ENCODE measurements at regions not wholly inside any gene's neighbourhood (a gene's known extent, or its start where the extent isn't known, plus 50 kb on each side); places are given as distances from the start of the nearest gene placed in this dataset.

DNA sequence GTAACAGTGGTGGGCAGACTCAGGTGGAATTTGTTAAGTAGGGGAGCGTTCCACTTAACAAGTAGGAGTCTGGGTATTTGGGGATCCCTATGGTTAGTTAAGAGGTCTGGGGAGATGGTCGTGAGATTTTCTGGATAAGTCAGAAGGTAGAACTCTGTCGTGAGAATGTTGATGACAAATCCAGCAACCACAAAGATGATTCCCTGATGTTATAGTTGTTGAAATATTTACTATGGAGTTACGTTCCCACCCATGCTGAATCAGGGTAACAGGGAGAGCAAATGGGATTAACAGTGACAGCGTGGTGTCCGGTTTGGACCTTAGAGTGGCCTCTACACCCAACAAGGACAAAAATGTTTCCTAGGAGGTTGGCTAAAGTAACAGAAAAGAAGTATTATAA, 110.8 kb downstream of the MFSD1 start (continued):
- TF ChIP-seq, protein P1, sequence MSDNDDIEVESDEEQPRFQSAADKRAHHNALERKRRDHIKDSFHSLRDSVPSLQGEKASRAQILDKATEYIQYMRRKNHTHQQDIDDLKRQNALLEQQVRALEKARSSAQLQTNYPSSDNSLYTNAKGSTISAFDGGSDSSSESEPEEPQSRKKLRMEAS (IDR thresholded peaks at IDR 0.05), result no peak
- TF ChIP-seq CEBPB (IDR thresholded peaks at IDR 0.05; ENCODE audit: low read depth) (no peak), POLR2AphosphoS5 (IDR thresholded peaks at IDR 0.05; ENCODE audit: low read depth, low read length) (no peak), RAD21 (IDR thresholded peaks at IDR 0.05; ENCODE audit: low read depth) (no peak)
- TF ChIP-seq, protein P2, sequence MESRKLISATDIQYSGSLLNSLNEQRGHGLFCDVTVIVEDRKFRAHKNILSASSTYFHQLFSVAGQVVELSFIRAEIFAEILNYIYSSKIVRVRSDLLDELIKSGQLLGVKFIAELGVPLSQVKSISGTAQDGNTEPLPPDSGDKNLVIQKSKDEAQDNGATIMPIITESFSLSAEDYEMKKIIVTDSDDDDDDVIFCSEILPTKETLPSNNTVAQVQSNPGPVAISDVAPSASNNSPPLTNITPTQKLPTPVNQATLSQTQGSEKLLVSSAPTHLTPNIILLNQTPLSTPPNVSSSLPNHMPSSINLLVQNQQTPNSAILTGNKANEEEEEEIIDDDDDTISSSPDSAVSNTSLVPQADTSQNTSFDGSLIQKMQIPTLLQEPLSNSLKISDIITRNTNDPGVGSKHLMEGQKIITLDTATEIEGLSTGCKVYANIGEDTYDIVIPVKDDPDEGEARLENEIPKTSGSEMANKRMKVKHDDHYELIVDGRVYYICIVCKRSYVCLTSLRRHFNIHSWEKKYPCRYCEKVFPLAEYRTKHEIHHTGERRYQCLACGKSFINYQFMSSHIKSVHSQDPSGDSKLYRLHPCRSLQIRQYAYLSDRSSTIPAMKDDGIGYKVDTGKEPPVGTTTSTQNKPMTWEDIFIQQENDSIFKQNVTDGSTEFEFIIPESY (IDR thresholded peaks at IDR 0.05; ENCODE audit: extremely low read depth, insufficient replicate concordance, low read length), result no peak

DNA sequence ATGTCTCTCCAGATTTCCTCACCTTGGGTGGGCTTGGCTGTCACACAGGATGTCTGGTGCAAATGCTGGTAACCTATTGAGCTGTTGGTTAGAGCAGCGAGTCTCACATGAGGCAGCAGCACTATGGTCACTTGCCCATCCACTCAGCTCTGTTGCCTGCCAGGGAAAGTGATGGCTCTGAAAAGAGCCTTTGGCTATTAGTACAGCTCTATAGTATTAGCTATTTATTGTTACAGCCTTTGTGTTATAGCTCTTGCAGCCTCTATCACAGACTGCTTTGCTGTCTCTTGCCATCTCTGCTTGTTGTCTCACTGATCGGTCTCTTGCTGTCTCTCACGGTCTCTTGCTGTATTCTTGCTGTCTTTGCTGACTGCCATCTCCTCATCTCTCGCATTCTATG, 114.3 kb downstream of the MFSD1 start:
- H3K9ac ChIP-seq (ENCODE audit: low read length), result no peak overlapping the region
- no peak for ATAC-seq
- no peaks in the 10 kb centered on the region for H3K9me2 ChIP-seq (ENCODE audit: insufficient read depth)
- no peak overlapping the region for H3K27ac ChIP-seq (ENCODE audit: low read depth, low read length)
- intact Hi-C loops (cut with micrococcal nuclease), result no loop called here
- H3K27me3 ChIP-seq (ENCODE audit: insufficient read depth, low read length), result no peaks in the 10 kb centered on the region
- ChIA-PET RAD21 (ENCODE audit: low non-redundant PET in 1 of 2, low total read pairs in 2 of 2, uncharacterized antibody in 2 of 2, unreplicated experiment in 2 of 2) (no interaction called here), CTCF (interaction anchor here (1.5 kb wide), 1 partner anchor 337 kb away, joined by 6 read pairs; no protein-coding TSS in a partner anchor), POLR2A (no interaction called here)
- DNase-seq (ENCODE audit: low read depth, low spot score), result no peak
- H3K4me2 ChIP-seq (ENCODE audit: low read length), result no peak overlapping the region
- no peaks in the 10 kb centered on the region for H3K36me3 ChIP-seq (ENCODE audit: control insufficient read depth in 1 of 2, insufficient read depth in 2 of 2, low read length in 2 of 2)
- H2AFZ ChIP-seq (ENCODE audit: low read depth, low read length, poor library complexity, severe bottlenecking), result no peak overlapping the region
- H3K79me2 ChIP-seq (ENCODE audit: insufficient read depth, low read length), result no peaks in the 10 kb centered on the region
- H3K9me3 ChIP-seq (ENCODE audit: control insufficient read depth in 1 of 2, insufficient read depth in 1 of 2, low read depth in 1 of 2, low read length in 2 of 2), result no peaks in the 10 kb centered on the region
- peaks cover 0 to 7% of the 10 kb centered on the region in 2 experiments; a peak in 2 of 4 replicates for H3K4me1 ChIP-seq (ENCODE audit: control insufficient read depth in 1 of 2, insufficient read depth in 2 of 2, low read length in 2 of 2)
- H3K4me3 ChIP-seq (replicated peaks in 1 of 2; ENCODE audit: low read depth in 1 of 2, low read length in 2 of 2), result no peak overlapping the region
- no peaks in the 10 kb centered on the region for H4K20me1 ChIP-seq (ENCODE audit: insufficient read depth)
- no TSS peak for BruUV-seq (replicated peaks)
- TF ChIP-seq EZH2 (IDR thresholded peaks at IDR 0.05) (no peak), TCF7L2 (IDR thresholded peaks at IDR 0.05; ENCODE audit: borderline replicate concordance, extremely low read depth, insufficient read depth, insufficient read length) (no peak), ZFX (IDR thresholded peaks at IDR 0.05) (no peak), JUND (IDR thresholded peaks at IDR 0.05) (no peak), YY1 (IDR thresholded peaks at IDR 0.05; ENCODE audit: extremely low read depth, insufficient replicate concordance, low read depth, low read length) (no peak), POLR2A (IDR thresholded peaks at IDR 0.05; ENCODE audit: borderline replicate concordance, extremely low read depth, insufficient read depth, insufficient read length) (no peak), SRF (IDR thresholded peaks at IDR 0.05; ENCODE audit: low read depth) (no peak), ELF1 (IDR thresholded peaks at IDR 0.05; ENCODE audit: borderline replicate concordance, low read depth) (no peak), ZNF274 (IDR thresholded peaks at IDR 0.05; ENCODE audit: low read depth, low read length) (no peak), CEBPB (IDR thresholded peaks at IDR 0.05; ENCODE audit: low read depth) (no peak), RAD21 (IDR thresholded peaks at IDR 0.05; ENCODE audit: low read depth) (no peak), POLR2AphosphoS5 (IDR thresholded peaks at IDR 0.05; ENCODE audit: low read depth, low read length) (no peak), EGR1 (IDR thresholded peaks at IDR 0.05; ENCODE audit: low read depth) (no peak)
- TF ChIP-seq, protein P2 (IDR thresholded peaks at IDR 0.05; ENCODE audit: extremely low read depth, insufficient replicate concordance, low read length), result no peak
- TF ChIP-seq, protein P1 (IDR thresholded peaks at IDR 0.05), result no peak
- TF ChIP-seq, protein P3, sequence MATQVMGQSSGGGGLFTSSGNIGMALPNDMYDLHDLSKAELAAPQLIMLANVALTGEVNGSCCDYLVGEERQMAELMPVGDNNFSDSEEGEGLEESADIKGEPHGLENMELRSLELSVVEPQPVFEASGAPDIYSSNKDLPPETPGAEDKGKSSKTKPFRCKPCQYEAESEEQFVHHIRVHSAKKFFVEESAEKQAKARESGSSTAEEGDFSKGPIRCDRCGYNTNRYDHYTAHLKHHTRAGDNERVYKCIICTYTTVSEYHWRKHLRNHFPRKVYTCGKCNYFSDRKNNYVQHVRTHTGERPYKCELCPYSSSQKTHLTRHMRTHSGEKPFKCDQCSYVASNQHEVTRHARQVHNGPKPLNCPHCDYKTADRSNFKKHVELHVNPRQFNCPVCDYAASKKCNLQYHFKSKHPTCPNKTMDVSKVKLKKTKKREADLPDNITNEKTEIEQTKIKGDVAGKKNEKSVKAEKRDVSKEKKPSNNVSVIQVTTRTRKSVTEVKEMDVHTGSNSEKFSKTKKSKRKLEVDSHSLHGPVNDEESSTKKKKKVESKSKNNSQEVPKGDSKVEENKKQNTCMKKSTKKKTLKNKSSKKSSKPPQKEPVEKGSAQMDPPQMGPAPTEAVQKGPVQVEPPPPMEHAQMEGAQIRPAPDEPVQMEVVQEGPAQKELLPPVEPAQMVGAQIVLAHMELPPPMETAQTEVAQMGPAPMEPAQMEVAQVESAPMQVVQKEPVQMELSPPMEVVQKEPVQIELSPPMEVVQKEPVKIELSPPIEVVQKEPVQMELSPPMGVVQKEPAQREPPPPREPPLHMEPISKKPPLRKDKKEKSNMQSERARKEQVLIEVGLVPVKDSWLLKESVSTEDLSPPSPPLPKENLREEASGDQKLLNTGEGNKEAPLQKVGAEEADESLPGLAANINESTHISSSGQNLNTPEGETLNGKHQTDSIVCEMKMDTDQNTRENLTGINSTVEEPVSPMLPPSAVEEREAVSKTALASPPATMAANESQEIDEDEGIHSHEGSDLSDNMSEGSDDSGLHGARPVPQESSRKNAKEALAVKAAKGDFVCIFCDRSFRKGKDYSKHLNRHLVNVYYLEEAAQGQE (IDR thresholded peaks at IDR 0.05; ENCODE audit: low read depth), result no peak

Measured in HCT116 (cell line).